Smooth muscle cell (in vitro differentiated cells): ENCODE measurements at regions not wholly inside any gene's neighbourhood (a gene's known extent, or its start where the extent isn't known, plus 50 kb on each side); places are given as distances from the start of the nearest gene placed in this dataset.

Experiments used
- DNase-seq: peaks from one replicate; lab custom pipeline; 2025; ENCODE audit not compliant: unreplicated experiment; lab: John Stamatoyannopoulos, UW
- H2AFZ ChIP-seq: fragments of 200-600 bp; sonication (generic); 2 replicates; pipeline ENCODE4 v1.6.0; 2016; ENCODE audit warnings: antibody characterized with exemption, low read depth, mild to moderate bottlenecking
- H3F3A ChIP-seq: fragments of 200-600 bp; sonication (generic); 2 replicates; pipeline ENCODE4 v1.6.0; 2017; ENCODE audit warnings: antibody characterized with exemption, low read depth
- H3K27ac ChIP-seq: fragments of 200-600 bp; sonication (generic); 2 replicates; pipeline ENCODE4 v1.5.1; 2016; ENCODE audit warnings: low read depth, mild to moderate bottlenecking
- H3K27me3 ChIP-seq: fragments of 200-600 bp; sonication (generic); 2 replicates; pipeline ENCODE4 v1.6.1; 2016; ENCODE audit warnings: low read depth, mild to moderate bottlenecking
- H3K36me3 ChIP-seq: fragments of 200-600 bp; sonication (generic); 2 replicates; pipeline ENCODE4 v1.5.1; 2016; ENCODE audit warnings: low read depth
- H3K4me1 ChIP-seq: fragments of 200-600 bp; sonication (generic); 2 replicates; pipeline ENCODE4 v1.5.1; 2016; ENCODE audit warnings: low read depth
- H3K4me2 ChIP-seq: fragments of 200-600 bp; sonication (generic); 2 replicates; pipeline ENCODE4 v1.6.0; 2016; ENCODE audit warnings: mild to moderate bottlenecking
- H3K4me3 ChIP-seq: fragments of 200-600 bp; sonication (generic); 2 replicates; pipeline ENCODE4 v1.5.1; 2016; ENCODE audit warnings: mild to moderate bottlenecking
- H3K79me2 ChIP-seq: fragments of 200-600 bp; sonication (generic); 2 replicates; pipeline ENCODE4 v1.6.0; 2016; ENCODE audit warnings: low read depth, mild to moderate bottlenecking
- H3K9ac ChIP-seq: fragments of 200-600 bp; sonication (generic); 2 replicates; pipeline ENCODE4 v1.6.0; 2016; ENCODE audit warnings: low read depth
- H3K9me3 ChIP-seq: fragments of 200-600 bp; sonication (generic); replicated peaks from 2 replicates; pipeline ENCODE4 v1.5.1; 2016; ENCODE audit warnings: low read depth
- H4K20me1 ChIP-seq: fragments of 200-600 bp; sonication (generic); 2 replicates; pipeline ENCODE4 v1.6.0; 2016; ENCODE audit warnings: low read depth
- CTCF ChIP-seq: fragments of 200-600 bp; sonication (generic); IDR thresholded peaks from 2 replicates; pipeline ENCODE4 v1.5.1; 2017; ENCODE audit warnings: borderline replicate concordance, mild to moderate bottlenecking, antibody characterized with exemption; ENCODE audit not compliant: insufficient read depth, poor library complexity, severe bottlenecking
- WGBS: methylation state at CpG from one replicate; pipeline ENCODE4 v1.1.7; 2016; ENCODE audit warnings: low lambda C conversion rate; 5-methylcytosine and 5-hydroxymethylcytosine counted together

- H3K4me3 ChIP-seq, result no peak overlapping the region
Observed at GRCh38 chr14:44142006-44142405, 365.1 kb downstream of the FSCB start.

GRCh38 chr14:44135972-44136371 lies 371.1 kb downstream of the FSCB start:
- no peak overlapping the region for H3K4me3 ChIP-seq
- no peaks in the 10 kb centered on the region for H3K36me3 ChIP-seq
- H3K79me2 ChIP-seq, result no peaks in the 10 kb centered on the region
- no peak for DNase-seq
- no peak for TF ChIP-seq CTCF
- 87% methylated on average over 5 of the region's 5 CpGs for WGBS
- no peak overlapping the region for H3K27ac ChIP-seq
- H3K9ac ChIP-seq, result no peak overlapping the region
- H2AFZ ChIP-seq, result no peak overlapping the region
- H3F3A ChIP-seq, result no peaks in the 10 kb centered on the region
- no peaks in the 10 kb centered on the region for H3K4me1 ChIP-seq
- no peaks in the 10 kb centered on the region for H4K20me1 ChIP-seq
- no peaks in the 10 kb centered on the region for H3K27me3 ChIP-seq
- no peak overlapping the region for H3K4me2 ChIP-seq
- no peaks in the 10 kb centered on the region for H3K9me3 ChIP-seq

More at GRCh38 chr14:44142006-44142405, 365.1 kb downstream of the FSCB start:
- no peaks in the 10 kb centered on the region for H3K79me2 ChIP-seq
- H3K4me1 ChIP-seq, result no peaks in the 10 kb centered on the region
- H3K27me3 ChIP-seq, result no peaks in the 10 kb centered on the region
- H4K20me1 ChIP-seq, result no peaks in the 10 kb centered on the region
- no peaks in the 10 kb centered on the region for H3K9me3 ChIP-seq
- H2AFZ ChIP-seq, result no peak overlapping the region
- no peak overlapping the region for H3K9ac ChIP-seq
- no peak overlapping the region for H3K27ac ChIP-seq
- no peak overlapping the region for H3K4me2 ChIP-seq
- H3F3A ChIP-seq, result no peaks in the 10 kb centered on the region
- no peak for DNase-seq
- WGBS, result 97% methylated on average over 1 of the region's 1 CpG
- TF ChIP-seq CTCF, result no peak
- H3K36me3 ChIP-seq, result no peaks in the 10 kb centered on the region

GRCh38 chr14:44131861-44132260 lies 375.2 kb downstream of the FSCB start:
- Histone ChIP-seq H3K36me3 (no peaks in the 10 kb centered on the region), H3K4me2 (no peak overlapping the region), H3K4me3 (no peak overlapping the region), H3K79me2 (no peaks in the 10 kb centered on the region), H3K9ac (no peak overlapping the region), H3K27ac (no peak overlapping the region), H3K27me3 (no peaks in the 10 kb centered on the region), H4K20me1 (no peaks in the 10 kb centered on the region), H2AFZ (no peak overlapping the region), H3K4me1 (no peaks in the 10 kb centered on the region), H3F3A (no peaks in the 10 kb centered on the region), H3K9me3 (no peaks in the 10 kb centered on the region)
- 86% methylated on average over 1 of the region's 1 CpG for WGBS
- no peak for DNase-seq
- no peak for TF ChIP-seq CTCF
